ENCODE measurements at regions not wholly inside any gene's neighbourhood (a gene's known extent, or its start where the extent isn't known, plus 50 kb on each side); places are given as distances from the start of the nearest gene placed in this dataset.
"Not testable (repeated sequence)": the region's sequence is repeated elsewhere in the genome, so short reads cannot be mapped to it uniquely, and the experiment has no call there.

GRCh38 chr17:71502443-71502842 is 618.4 kb upstream of the SOX9 start:
- H3K27me3 Mint-ChIP-seq: no peaks in the 10 kb centered on the region
- no peak for DNase-seq
- no peak for ATAC-seq
- no peaks in the 10 kb centered on the region for H3K9me3 Mint-ChIP-seq (ENCODE audit: low read depth)
- H3K4me1 Mint-ChIP-seq: no peaks in the 10 kb centered on the region
- ChIA-PET POLR2A (no interaction called here), CTCF (no interaction called here)
- H3K4me3 Mint-ChIP-seq: no peak overlapping the region
- no peaks in the 10 kb centered on the region for H3K36me3 Mint-ChIP-seq (ENCODE audit: low read depth)
- H3K27ac Mint-ChIP-seq: no peak overlapping the region
- intact Hi-C loops (cut with DNase I, micrococcal nuclease): no loop called here

- CTCF ChIA-PET: no interaction called here
- Mint-ChIP-seq H3K4me1 (no peaks in the 10 kb centered on the region), H3K27ac (no peak overlapping the region), H3K36me3 (ENCODE audit: low read depth) (no peaks in the 10 kb centered on the region), H3K4me3 (no peak overlapping the region), H3K9me3 (ENCODE audit: low read depth) (peaks cover 3% of the 10 kb centered on the region), H3K27me3 (no peaks in the 10 kb centered on the region)
- ATAC-seq: no peak
- intact Hi-C loops (cut with DNase I, micrococcal nuclease): no loop called here
- DNase-seq: no peak
- POLR2A ChIA-PET: no interaction called here
These were observed 616.9 kb upstream of the SOX9 start for GRCh38 chr17:71503710-71504465.

- no peak overlapping the region for H3K4me3 Mint-ChIP-seq
- H3K27ac Mint-ChIP-seq: no peak overlapping the region
- no peaks in the 10 kb centered on the region for H3K27me3 Mint-ChIP-seq
- peaks cover 3% of the 10 kb centered on the region for H3K9me3 Mint-ChIP-seq (ENCODE audit: low read depth)
- ATAC-seq (no peak), DNase-seq (no peak)
- POLR2A ChIA-PET: no interaction called here
- intact Hi-C loops (cut with DNase I, micrococcal nuclease): no loop called here
- CTCF ChIA-PET: no interaction called here
- H3K4me1 Mint-ChIP-seq: no peaks in the 10 kb centered on the region
- no peaks in the 10 kb centered on the region for H3K36me3 Mint-ChIP-seq (ENCODE audit: low read depth)
These were observed 615.6 kb upstream of the SOX9 start for GRCh38 chr17:71505200-71505599.

- Mint-ChIP-seq H3K27ac (no peak overlapping the region), H3K9me3 (ENCODE audit: low read depth) (peaks cover 3% of the 10 kb centered on the region), H3K4me3 (no peak overlapping the region), H3K27me3 (no peaks in the 10 kb centered on the region), H3K4me1 (no peaks in the 10 kb centered on the region), H3K36me3 (ENCODE audit: low read depth) (no peaks in the 10 kb centered on the region)
- POLR2A ChIA-PET: no interaction called here
- CTCF ChIA-PET: no interaction called here
- intact Hi-C loops (cut with DNase I, micrococcal nuclease): no loop called here
- ATAC-seq (no peak), DNase-seq (no peak)
These were observed 614.8 kb upstream of the SOX9 start for GRCh38 chr17:71505981-71506380.

- no peak overlapping the region for H3K27ac Mint-ChIP-seq
- H3K4me3 Mint-ChIP-seq: no peak overlapping the region
- H3K9me3 Mint-ChIP-seq (ENCODE audit: low read depth): peaks cover 4% of the 10 kb centered on the region
- no peaks in the 10 kb centered on the region for H3K27me3 Mint-ChIP-seq
- H3K36me3 Mint-ChIP-seq (ENCODE audit: low read depth): no peaks in the 10 kb centered on the region
- no peak for DNase-seq
- CTCF ChIA-PET: no interaction called here
- POLR2A ChIA-PET: no interaction called here
- no peaks in the 10 kb centered on the region for H3K4me1 Mint-ChIP-seq
- ATAC-seq: no peak
- intact Hi-C loops (cut with DNase I, micrococcal nuclease): no loop called here
These were observed 609.4 kb upstream of the SOX9 start for GRCh38 chr17:71511266-71511995.

GRCh38 chr17:71513725-71514124 is 607.1 kb upstream of the SOX9 start:
- intact Hi-C loops (cut with DNase I, micrococcal nuclease); H3K4me3 Mint-ChIP-seq; H3K36me3 Mint-ChIP-seq (ENCODE audit: low read depth); H3K27ac Mint-ChIP-seq; H3K4me1 Mint-ChIP-seq; CTCF ChIA-PET; DNase-seq; ATAC-seq; H3K9me3 Mint-ChIP-seq (ENCODE audit: low read depth); H3K27me3 Mint-ChIP-seq; POLR2A ChIA-PET: not testable (repeated sequence)

GRCh38 chr17:71516149-71516548 is 604.7 kb upstream of the SOX9 start:
- CTCF ChIA-PET: no interaction called here
- intact Hi-C loops (cut with DNase I, micrococcal nuclease): no loop called here
- no peak for ATAC-seq

GRCh38 chr17:71519285-71519684 is 601.5 kb upstream of the SOX9 start:
- Mint-ChIP-seq H3K27me3 (no peaks in the 10 kb centered on the region), H3K4me1 (no peaks in the 10 kb centered on the region), H3K9me3 (ENCODE audit: low read depth) (peaks cover 9% of the 10 kb centered on the region), H3K36me3 (ENCODE audit: low read depth) (no peaks in the 10 kb centered on the region), H3K4me3 (no peak overlapping the region), H3K27ac (no peak overlapping the region)
- no peak for DNase-seq
- ChIA-PET CTCF (no interaction called here), POLR2A (no interaction called here)
- intact Hi-C loops (cut with DNase I, micrococcal nuclease): no loop called here
- no peak for ATAC-seq

More at GRCh38 chr17:71516149-71516548, 604.7 kb upstream of the SOX9 start:
- H3K27ac Mint-ChIP-seq: no peak overlapping the region
- H3K36me3 Mint-ChIP-seq (ENCODE audit: low read depth): no peaks in the 10 kb centered on the region
- no peak overlapping the region for H3K4me3 Mint-ChIP-seq
- peaks cover 7% of the 10 kb centered on the region for H3K9me3 Mint-ChIP-seq (ENCODE audit: low read depth)
- POLR2A ChIA-PET: no interaction called here
- no peaks in the 10 kb centered on the region for H3K4me1 Mint-ChIP-seq
- no peaks in the 10 kb centered on the region for H3K27me3 Mint-ChIP-seq
- no peak for DNase-seq

- intact Hi-C loops (cut with DNase I, micrococcal nuclease): no loop called here
- Mint-ChIP-seq H3K36me3 (ENCODE audit: low read depth) (no peaks in the 10 kb centered on the region), H3K4me1 (no peaks in the 10 kb centered on the region), H3K27me3 (no peaks in the 10 kb centered on the region), H3K9me3 (ENCODE audit: low read depth) (peaks cover 13% of the 10 kb centered on the region), H3K27ac (no peak overlapping the region), H3K4me3 (no peak overlapping the region)
- ATAC-seq (no peak), DNase-seq (no peak)
- POLR2A ChIA-PET: no interaction called here
- CTCF ChIA-PET: no interaction called here
These were observed 599.1 kb upstream of the SOX9 start for GRCh38 chr17:71521724-71522123.

GRCh38 chr17:71522383-71522782 is 598.4 kb upstream of the SOX9 start:
- Mint-ChIP-seq H3K4me3 (no peak overlapping the region), H3K27me3 (no peaks in the 10 kb centered on the region), H3K4me1 (no peaks in the 10 kb centered on the region), H3K27ac (no peak overlapping the region), H3K36me3 (ENCODE audit: low read depth) (no peaks in the 10 kb centered on the region), H3K9me3 (ENCODE audit: low read depth) (peaks cover 13% of the 10 kb centered on the region)
- ChIA-PET POLR2A (no interaction called here), CTCF (no interaction called here)
- intact Hi-C loops (cut with DNase I, micrococcal nuclease): no loop called here
- ATAC-seq: no peak
- no peak for DNase-seq

- no peak for ATAC-seq
- intact Hi-C loops (cut with DNase I, micrococcal nuclease): no loop called here
- H3K4me1 Mint-ChIP-seq: no peaks in the 10 kb centered on the region
- no peak for DNase-seq
- H3K27me3 Mint-ChIP-seq: no peaks in the 10 kb centered on the region
- no peak overlapping the region for H3K27ac Mint-ChIP-seq
- peaks cover 8% of the 10 kb centered on the region for H3K9me3 Mint-ChIP-seq (ENCODE audit: low read depth)
- H3K36me3 Mint-ChIP-seq (ENCODE audit: low read depth): no peaks in the 10 kb centered on the region
- ChIA-PET CTCF (interaction anchor here (1.0 kb wide), 1 partner anchor 31 kb away, joined by 3 read pairs; no protein-coding TSS in a partner anchor), POLR2A (no interaction called here)
- no peak overlapping the region for H3K4me3 Mint-ChIP-seq
These were observed 593.5 kb upstream of the SOX9 start for GRCh38 chr17:71527311-71527710.

- DNase-seq (no peak), ATAC-seq (no peak)
- no peaks in the 10 kb centered on the region for H3K36me3 Mint-ChIP-seq (ENCODE audit: low read depth)
- H3K27me3 Mint-ChIP-seq: no peaks in the 10 kb centered on the region
- H3K4me1 Mint-ChIP-seq: no peaks in the 10 kb centered on the region
- ChIA-PET POLR2A (no interaction called here), CTCF (no interaction called here)
- peaks cover 8% of the 10 kb centered on the region for H3K9me3 Mint-ChIP-seq (ENCODE audit: low read depth)
- no peak overlapping the region for H3K27ac Mint-ChIP-seq
- H3K4me3 Mint-ChIP-seq: no peak overlapping the region
- intact Hi-C loops (cut with DNase I, micrococcal nuclease): no loop called here
These were observed 592.6 kb upstream of the SOX9 start for GRCh38 chr17:71528210-71528609.
